ENCODE measurements at regions not wholly inside any gene's neighbourhood (a gene's known extent, or its start where the extent isn't known, plus 50 kb on each side); places are given as distances from the start of the nearest gene placed in this dataset.
"Not testable (repeated sequence)": the region's sequence is repeated elsewhere in the genome, so short reads cannot be mapped to it uniquely, and the experiment has no call there.

- DNase-seq (ENCODE audit: extremely low read depth, low read depth) = no peak
- TF ChIP-seq, protein P1, sequence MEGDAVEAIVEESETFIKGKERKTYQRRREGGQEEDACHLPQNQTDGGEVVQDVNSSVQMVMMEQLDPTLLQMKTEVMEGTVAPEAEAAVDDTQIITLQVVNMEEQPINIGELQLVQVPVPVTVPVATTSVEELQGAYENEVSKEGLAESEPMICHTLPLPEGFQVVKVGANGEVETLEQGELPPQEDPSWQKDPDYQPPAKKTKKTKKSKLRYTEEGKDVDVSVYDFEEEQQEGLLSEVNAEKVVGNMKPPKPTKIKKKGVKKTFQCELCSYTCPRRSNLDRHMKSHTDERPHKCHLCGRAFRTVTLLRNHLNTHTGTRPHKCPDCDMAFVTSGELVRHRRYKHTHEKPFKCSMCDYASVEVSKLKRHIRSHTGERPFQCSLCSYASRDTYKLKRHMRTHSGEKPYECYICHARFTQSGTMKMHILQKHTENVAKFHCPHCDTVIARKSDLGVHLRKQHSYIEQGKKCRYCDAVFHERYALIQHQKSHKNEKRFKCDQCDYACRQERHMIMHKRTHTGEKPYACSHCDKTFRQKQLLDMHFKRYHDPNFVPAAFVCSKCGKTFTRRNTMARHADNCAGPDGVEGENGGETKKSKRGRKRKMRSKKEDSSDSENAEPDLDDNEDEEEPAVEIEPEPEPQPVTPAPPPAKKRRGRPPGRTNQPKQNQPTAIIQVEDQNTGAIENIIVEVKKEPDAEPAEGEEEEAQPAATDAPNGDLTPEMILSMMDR (IDR thresholded peaks at IDR 0.05; ENCODE audit: low read depth, low read length) = no peak
Observed at GRCh38 chr2:41194230-41194629, 742.3 kb upstream of the SLC8A1 start.

- DNase-seq (ENCODE audit: extremely low read depth, low read depth) = no peak
- TF ChIP-seq, protein P1 (IDR thresholded peaks at IDR 0.05; ENCODE audit: low read depth, low read length) = no peak
Observed at GRCh38 chr2:41197781-41198180, 745.9 kb upstream of the SLC8A1 start.

GRCh38 chr2:41199334-41199733, 747.4 kb upstream of the SLC8A1 start:
- no peak for DNase-seq (ENCODE audit: extremely low read depth, low read depth)
- TF ChIP-seq, protein P1 (IDR thresholded peaks at IDR 0.05; ENCODE audit: low read depth, low read length) = no peak

GRCh38 chr2:41204315-41204714, 752.4 kb upstream of the SLC8A1 start:
- no peak for DNase-seq (ENCODE audit: extremely low read depth, low read depth)
- TF ChIP-seq, protein P1 (IDR thresholded peaks at IDR 0.05; ENCODE audit: low read depth, low read length) = no peak

DNA sequence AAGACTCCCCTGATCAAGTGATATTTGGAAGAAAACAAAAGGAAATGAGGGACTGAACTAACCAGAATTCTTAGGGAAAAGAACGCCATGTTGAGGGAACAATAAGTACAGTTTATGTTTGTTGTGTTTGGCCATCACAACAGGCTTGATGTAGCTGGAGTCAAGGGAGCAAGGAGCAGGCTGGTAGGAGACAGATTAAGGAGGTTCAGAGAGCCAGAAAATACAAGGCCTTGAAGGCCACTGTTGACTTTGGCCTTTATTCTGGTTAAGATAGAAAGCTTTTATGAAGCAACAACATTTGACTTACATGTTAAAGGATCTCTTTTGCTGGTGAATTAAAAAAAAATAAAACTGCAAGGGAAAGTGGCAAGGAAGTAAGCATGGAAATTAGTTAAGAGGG, 754.1 kb upstream of the SLC8A1 start:
- TF ChIP-seq, protein P1 (IDR thresholded peaks at IDR 0.05; ENCODE audit: low read depth, low read length) = no peak
- DNase-seq (ENCODE audit: extremely low read depth, low read depth) = no peak

- no peak for DNase-seq (ENCODE audit: extremely low read depth, low read depth)
- TF ChIP-seq, protein P1 (IDR thresholded peaks at IDR 0.05; ENCODE audit: low read depth, low read length) = no peak
Observed at GRCh38 chr2:41207578-41207977, 755.7 kb upstream of the SLC8A1 start.

DNA sequence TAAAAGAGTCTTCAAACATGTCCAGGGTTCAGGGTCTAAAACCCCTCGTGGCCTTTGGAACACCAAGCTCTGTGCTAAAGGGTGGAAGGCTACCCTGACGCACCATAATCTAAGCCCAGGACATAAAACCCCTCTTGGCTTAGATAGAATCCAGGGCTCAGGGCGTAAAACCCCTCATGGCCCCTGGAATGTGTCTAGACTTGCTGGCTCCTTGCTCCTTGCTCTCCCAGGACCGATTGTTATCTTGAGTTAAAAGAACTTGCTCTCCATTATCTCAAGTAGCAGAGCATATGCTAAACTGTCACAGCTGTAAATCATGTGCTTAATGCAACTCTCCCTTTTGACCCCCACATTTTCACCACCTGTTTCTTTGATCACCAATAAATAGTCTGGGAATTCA, 758.1 kb upstream of the SLC8A1 start:
- not testable (repeated sequence) for DNase-seq (ENCODE audit: extremely low read depth, low read depth)

- DNase-seq (ENCODE audit: extremely low read depth, low read depth) = no peak
- TF ChIP-seq, protein P1 (IDR thresholded peaks at IDR 0.05; ENCODE audit: low read depth, low read length) = no peak
Observed at GRCh38 chr2:41216978-41217377, 765.1 kb upstream of the SLC8A1 start.

Measured in AG09319 (cell line).